ENCODE measurements at regions not wholly inside any gene's neighbourhood (a gene's known extent, or its start where the extent isn't known, plus 50 kb on each side); places are given as distances from the start of the nearest gene placed in this dataset.

DNA sequence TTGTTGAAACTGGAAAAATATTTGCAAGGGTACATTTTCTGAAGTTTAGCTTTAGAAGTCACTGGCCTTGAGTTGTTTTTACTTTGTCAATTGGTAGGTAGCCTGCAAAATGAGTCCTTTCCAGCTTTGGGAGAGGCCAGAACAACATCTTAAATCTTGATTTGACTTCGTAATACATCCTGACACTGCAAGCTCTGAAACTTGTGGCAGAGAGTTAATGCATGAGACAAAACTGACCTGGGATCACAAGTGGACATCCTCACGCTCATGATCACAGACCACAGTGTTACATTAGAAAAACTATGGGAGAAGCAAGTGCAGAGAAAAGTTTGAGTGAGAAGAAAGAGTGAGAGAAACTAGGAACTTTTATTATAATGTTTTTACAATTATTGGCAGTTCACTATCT lies 550.9 kb downstream of the USP25 start:
- Mint-ChIP-seq H3K9me3 (peaks cover 13% of the 10 kb centered on the region), H3K36me3 (peaks cover 14% of the 10 kb centered on the region), H3K4me1 (peaks cover 59% of the 10 kb centered on the region), H3K4me3 (peak overlapping the region; percentile 60), H3K27ac (peak overlapping the region; percentile 97), H3K27me3 (ENCODE audit: low read depth) (no peaks in the 10 kb centered on the region)
- no peak for TF ChIP-seq CTCF (IDR thresholded peaks at IDR 0.05; ENCODE audit: unreplicated experiment)
- no peak for DNase-seq (ENCODE audit: low spot score in 2 of 2, unreplicated experiment in 2 of 2)

DNA sequence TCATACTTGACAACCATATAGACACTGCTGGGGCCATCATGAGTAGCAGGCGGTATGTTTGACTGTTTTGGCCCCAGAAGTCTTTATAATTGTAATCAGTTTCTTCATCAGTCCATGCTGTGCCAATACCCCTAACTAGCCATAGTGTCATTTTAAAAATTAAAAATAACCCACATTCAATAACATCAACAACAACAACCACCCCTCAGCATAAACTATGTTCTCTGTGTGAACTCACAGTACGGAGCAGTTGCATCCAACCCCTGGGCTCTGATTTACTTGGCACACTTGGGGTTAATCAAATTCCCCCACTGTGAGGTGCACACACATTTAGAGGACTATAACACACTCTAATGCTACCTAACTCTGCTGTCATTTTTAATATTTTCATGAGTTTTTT lies 553.7 kb downstream of the USP25 start:
- Mint-ChIP-seq H3K4me1 (peaks cover 86% of the 10 kb centered on the region), H3K4me3 (no peak overlapping the region), H3K9me3 (no peaks in the 10 kb centered on the region), H3K27me3 (ENCODE audit: low read depth) (no peaks in the 10 kb centered on the region), H3K36me3 (peaks cover under 1% of the 10 kb centered on the region), H3K27ac (peak overlapping the region; percentile 79)
- DNase-seq (ENCODE audit: low spot score in 2 of 2, unreplicated experiment in 2 of 2): no peak
- no peak for TF ChIP-seq CTCF (IDR thresholded peaks at IDR 0.05; ENCODE audit: unreplicated experiment)

DNA sequence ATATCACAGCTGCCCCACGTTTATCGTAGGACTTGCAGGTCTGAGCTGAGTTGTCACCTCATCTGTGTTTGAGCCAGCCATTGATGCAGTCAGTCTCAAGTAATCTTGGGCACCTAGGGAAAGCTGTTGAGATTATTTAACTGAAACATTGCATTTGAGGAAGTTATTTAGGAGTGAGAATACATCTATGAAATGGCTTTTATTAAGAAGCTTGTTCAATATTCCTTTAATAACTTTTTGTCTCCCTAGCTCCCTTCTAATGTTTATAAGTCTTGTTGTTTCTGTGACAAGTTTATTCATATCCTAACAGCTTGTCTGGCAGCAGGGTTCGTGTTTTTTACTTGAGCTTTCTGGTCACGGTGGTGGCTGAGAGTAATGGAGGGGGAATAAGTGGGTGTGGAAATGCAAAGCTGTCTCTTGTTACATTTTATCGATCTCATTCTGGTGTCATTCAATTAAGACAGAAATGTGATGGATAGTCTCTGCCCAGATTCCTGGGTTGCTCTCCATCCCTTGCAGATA lies 555.9 kb downstream of the USP25 start:
- Mint-ChIP-seq H3K4me3 (no peak overlapping the region), H3K36me3 (peaks cover 16% of the 10 kb centered on the region), H3K27me3 (ENCODE audit: low read depth) (no peaks in the 10 kb centered on the region), H3K9me3 (peaks cover 9% of the 10 kb centered on the region), H3K4me1 (peaks cover 79% of the 10 kb centered on the region), H3K27ac (peak overlapping the region; percentile 88)
- TF ChIP-seq CTCF (IDR thresholded peaks at IDR 0.05; ENCODE audit: unreplicated experiment): no peak
- DNase-seq (ENCODE audit: low spot score in 2 of 2, unreplicated experiment in 2 of 2): no peak

DNA sequence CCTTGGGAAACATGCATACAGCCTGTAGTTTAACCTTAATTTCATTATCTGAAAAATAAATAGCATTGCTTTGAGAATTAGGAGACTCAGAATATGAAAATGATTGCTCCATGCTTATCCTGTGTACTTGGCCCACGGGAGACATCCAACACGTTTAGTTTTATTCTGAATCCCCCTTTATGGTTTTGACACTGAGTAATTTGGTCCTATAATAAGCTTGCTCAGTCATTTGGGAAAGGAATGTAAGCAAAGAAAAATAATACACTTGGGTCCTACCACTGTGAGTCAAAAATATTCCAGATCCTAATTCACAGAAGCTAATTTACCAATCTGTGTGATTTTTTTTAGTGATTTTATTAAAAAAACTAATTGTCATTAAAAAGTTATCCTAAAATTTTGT lies 557.3 kb downstream of the USP25 start:
- no peaks in the 10 kb centered on the region for H3K27me3 Mint-ChIP-seq (ENCODE audit: low read depth)
- H3K36me3 Mint-ChIP-seq: peaks cover 27% of the 10 kb centered on the region
- no peak overlapping the region for H3K4me3 Mint-ChIP-seq
- peak overlapping the region; percentile 50 for H3K27ac Mint-ChIP-seq
- no peak for DNase-seq (ENCODE audit: low spot score in 2 of 2, unreplicated experiment in 2 of 2)
- TF ChIP-seq CTCF (IDR thresholded peaks at IDR 0.05; ENCODE audit: unreplicated experiment): no peak
- peaks cover 65% of the 10 kb centered on the region for H3K4me1 Mint-ChIP-seq
- peaks cover 9% of the 10 kb centered on the region for H3K9me3 Mint-ChIP-seq

DNA sequence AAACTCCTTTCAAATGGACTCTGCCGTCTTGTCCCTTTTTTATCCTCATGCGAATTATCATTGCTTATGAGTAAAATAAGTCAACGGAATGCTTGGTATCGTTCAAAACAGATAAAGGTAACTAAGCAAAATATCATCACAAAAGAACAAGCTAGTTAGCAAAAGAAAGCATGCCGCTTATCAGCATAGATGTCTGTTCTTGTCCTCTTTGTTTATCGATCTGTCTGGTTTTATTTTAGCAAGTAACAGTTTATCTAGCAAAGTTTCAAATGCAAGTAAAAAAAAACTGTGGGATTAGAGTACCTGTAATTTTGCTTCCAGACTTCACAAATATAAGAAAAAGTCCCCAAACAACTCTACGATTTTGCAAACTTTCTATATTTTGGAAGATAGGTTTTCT lies 561.5 kb downstream of the USP25 start:
- TF ChIP-seq CTCF (IDR thresholded peaks at IDR 0.05; ENCODE audit: unreplicated experiment): no peak
- Mint-ChIP-seq H3K4me3 (no peak overlapping the region), H3K36me3 (peaks cover 42% of the 10 kb centered on the region), H3K27me3 (ENCODE audit: low read depth) (no peaks in the 10 kb centered on the region), H3K4me1 (peaks cover 31% of the 10 kb centered on the region), H3K27ac (no peak overlapping the region), H3K9me3 (peaks cover 9% of the 10 kb centered on the region)
- DNase-seq (ENCODE audit: low spot score in 2 of 2, unreplicated experiment in 2 of 2): no peak

DNA sequence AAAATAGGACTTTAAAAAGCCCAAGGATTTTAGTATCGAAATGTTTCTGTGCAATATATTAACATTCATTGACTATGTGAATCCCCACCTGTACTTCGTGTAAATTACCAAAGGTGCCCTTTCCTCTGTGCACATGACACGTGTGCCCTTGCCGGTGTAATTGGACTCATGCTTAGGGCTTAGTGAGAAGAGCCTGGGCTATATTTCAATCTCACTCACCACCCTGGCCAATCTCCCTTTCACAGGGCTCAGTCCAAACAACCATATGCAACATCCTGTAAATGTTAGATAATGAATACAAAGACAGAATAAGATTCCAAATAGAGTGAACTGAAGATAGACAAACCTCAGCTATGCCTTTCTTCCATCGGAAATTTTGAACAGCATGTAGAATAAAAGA lies 564.3 kb downstream of the USP25 start:
- DNase-seq (ENCODE audit: low spot score in 2 of 2, unreplicated experiment in 2 of 2): no peak
- peaks cover 4% of the 10 kb centered on the region for H3K4me1 Mint-ChIP-seq
- H3K4me3 Mint-ChIP-seq: no peak overlapping the region
- peak overlapping the region; percentile 88 for H3K27ac Mint-ChIP-seq
- no peak for TF ChIP-seq CTCF (IDR thresholded peaks at IDR 0.05; ENCODE audit: unreplicated experiment)
- peaks cover 14% of the 10 kb centered on the region for H3K9me3 Mint-ChIP-seq
- no peaks in the 10 kb centered on the region for H3K27me3 Mint-ChIP-seq (ENCODE audit: low read depth)
- H3K36me3 Mint-ChIP-seq: peaks cover 55% of the 10 kb centered on the region

Measured in mesothelial cell of epicardium (in vitro differentiated cells).